HL-60 (cell line): ENCODE measurements at regions not wholly inside any gene's neighbourhood (a gene's known extent, or its start where the extent isn't known, plus 50 kb on each side); places are given as distances from the start of the nearest gene placed in this dataset.

ENCODE experiments used
- CTCF ChIP-seq: IDR thresholded peaks from one replicate; pipeline ENCODE4 v1.5.1; 2011; ENCODE audit warnings: low read length, control low read depth, inconsistent platforms; ENCODE audit not compliant: insufficient read depth
- GABPA ChIP-seq: IDR thresholded peaks from 2 replicates; pipeline ENCODE4 v1.6.1; 2012; ENCODE audit warnings: low read depth
- POLR2AphosphoS5 ChIP-seq: IDR thresholded peaks from 2 replicates; pipeline ENCODE4 v1.6.1; 2012; ENCODE audit warnings: low read depth
- REST ChIP-seq: IDR thresholded peaks from 2 replicates; pipeline ENCODE4 v1.6.1; 2012; ENCODE audit warnings: low read depth; ENCODE audit not compliant: insufficient replicate concordance
- SPI1 ChIP-seq: IDR thresholded peaks from 2 replicates; pipeline ENCODE4 v1.6.1; 2012; ENCODE audit warnings: low read depth, mild to moderate bottlenecking, borderline replicate concordance

DNA sequence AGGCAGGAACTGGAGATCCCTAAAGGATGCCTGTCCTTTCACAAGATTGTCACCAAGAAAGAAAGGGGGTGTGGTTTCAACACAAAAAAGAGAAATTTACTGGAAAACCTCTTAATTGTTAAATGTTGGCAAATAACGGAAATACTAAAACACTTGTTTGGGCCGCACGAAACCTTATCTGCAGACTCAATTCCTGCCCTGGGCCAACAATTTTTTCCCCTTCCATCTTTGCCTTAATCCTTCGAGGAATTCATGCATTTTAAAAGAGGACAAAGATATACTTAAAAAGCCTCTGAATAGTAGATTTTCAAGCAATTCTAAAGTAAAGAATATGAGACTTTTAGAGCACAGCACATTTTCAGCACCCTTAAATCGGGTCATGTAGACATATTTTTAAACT, 366.2 kb downstream of the DUSP6 start:
- no peak for TF ChIP-seq CTCF
- TF ChIP-seq POLR2AphosphoS5: no peak
- TF ChIP-seq REST: no peak
- TF ChIP-seq SPI1: no peak
- TF ChIP-seq GABPA: no peak
